ENCODE measurements at regions not wholly inside any gene's neighbourhood (a gene's known extent, or its start where the extent isn't known, plus 50 kb on each side); places are given as distances from the start of the nearest gene placed in this dataset.

DNA sequence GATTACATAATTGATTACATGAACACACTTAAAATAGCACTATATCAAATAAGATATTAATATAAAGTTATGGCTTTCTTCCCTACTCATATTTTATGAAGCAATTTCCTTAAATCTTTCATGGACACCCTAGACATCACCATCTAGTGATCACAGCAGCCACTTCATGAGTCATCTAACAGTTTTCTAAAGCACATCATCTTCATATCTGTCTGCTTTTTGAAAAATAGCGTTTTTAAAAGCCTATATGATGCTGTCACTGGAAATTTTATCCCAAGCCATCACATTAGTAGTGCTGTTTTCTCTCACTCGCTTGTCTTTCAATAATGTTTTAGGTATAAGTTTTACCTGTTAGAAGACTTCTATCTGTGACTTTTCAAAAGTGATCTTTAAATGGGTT, 326.1 kb downstream of the SLITRK6 start:
- CTCF ChIA-PET = no interaction called here
- Mint-ChIP-seq H3K4me1 (ENCODE audit: low read depth, unreplicated experiment) (no peaks in the 10 kb centered on the region), H3K4me3 (ENCODE audit: unreplicated experiment) (no peak overlapping the region), H3K27ac (ENCODE audit: unreplicated experiment) (no peak overlapping the region), H3K27me3 (ENCODE audit: insufficient read depth, unreplicated experiment) (no peaks in the 10 kb centered on the region), H3K36me3 (ENCODE audit: insufficient read depth, unreplicated experiment) (no peaks in the 10 kb centered on the region), H3K9me3 (ENCODE audit: unreplicated experiment) (no peaks in the 10 kb centered on the region)
- BruUV-seq (replicated peaks) = no TSS peak
- DNase-seq = no peak
- POLR2A ChIA-PET = no interaction called here
- TF ChIP-seq, protein P1, sequence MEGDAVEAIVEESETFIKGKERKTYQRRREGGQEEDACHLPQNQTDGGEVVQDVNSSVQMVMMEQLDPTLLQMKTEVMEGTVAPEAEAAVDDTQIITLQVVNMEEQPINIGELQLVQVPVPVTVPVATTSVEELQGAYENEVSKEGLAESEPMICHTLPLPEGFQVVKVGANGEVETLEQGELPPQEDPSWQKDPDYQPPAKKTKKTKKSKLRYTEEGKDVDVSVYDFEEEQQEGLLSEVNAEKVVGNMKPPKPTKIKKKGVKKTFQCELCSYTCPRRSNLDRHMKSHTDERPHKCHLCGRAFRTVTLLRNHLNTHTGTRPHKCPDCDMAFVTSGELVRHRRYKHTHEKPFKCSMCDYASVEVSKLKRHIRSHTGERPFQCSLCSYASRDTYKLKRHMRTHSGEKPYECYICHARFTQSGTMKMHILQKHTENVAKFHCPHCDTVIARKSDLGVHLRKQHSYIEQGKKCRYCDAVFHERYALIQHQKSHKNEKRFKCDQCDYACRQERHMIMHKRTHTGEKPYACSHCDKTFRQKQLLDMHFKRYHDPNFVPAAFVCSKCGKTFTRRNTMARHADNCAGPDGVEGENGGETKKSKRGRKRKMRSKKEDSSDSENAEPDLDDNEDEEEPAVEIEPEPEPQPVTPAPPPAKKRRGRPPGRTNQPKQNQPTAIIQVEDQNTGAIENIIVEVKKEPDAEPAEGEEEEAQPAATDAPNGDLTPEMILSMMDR (IDR thresholded peaks at IDR 0.05; ENCODE audit: insufficient read depth in 1 of 2, low read depth in 1 of 2, low read length in 1 of 2, severe bottlenecking in 1 of 2, unreplicated experiment in 1 of 2) = no peak
- Histone ChIP-seq H3K27me3 (replicated peaks; ENCODE audit: control insufficient read depth, insufficient read depth, low read length) (no peaks in the 10 kb centered on the region), H3K4me3 (ENCODE audit: low read depth, low read length) (no peak overlapping the region), H3K9me3 (no peaks in the 10 kb centered on the region), H3K4me1 (no peaks in the 10 kb centered on the region), H3K36me3 (ENCODE audit: control insufficient read depth, insufficient read depth, low read length) (no peaks in the 10 kb centered on the region)
- intact Hi-C loops (cut with micrococcal nuclease; ENCODE audit: unreplicated experiment) = no loop called here

DNA sequence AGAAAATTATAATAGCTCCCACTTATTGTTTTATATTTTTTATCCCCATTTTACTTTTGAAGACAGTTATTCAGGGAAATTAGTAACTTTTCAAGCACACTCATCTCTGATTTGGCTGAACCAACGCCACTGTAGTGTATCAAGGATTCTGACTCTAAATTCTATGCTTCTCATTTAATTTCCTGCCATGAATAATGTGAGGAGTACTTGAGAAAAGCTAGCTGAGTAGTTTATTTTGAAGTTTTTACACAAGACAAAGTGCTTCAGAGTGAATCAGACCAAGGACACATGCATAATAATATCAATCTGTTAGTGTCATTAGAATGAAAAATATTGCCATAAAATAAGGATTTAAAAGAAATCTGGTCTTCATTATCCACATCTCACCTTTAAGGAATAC, 329.9 kb downstream of the SLITRK6 start:
- ChIA-PET POLR2A (no interaction called here), CTCF (no interaction called here)
- Mint-ChIP-seq H3K4me3 (ENCODE audit: unreplicated experiment) (no peak overlapping the region), H3K27me3 (ENCODE audit: insufficient read depth, unreplicated experiment) (no peaks in the 10 kb centered on the region), H3K36me3 (ENCODE audit: insufficient read depth, unreplicated experiment) (no peaks in the 10 kb centered on the region), H3K9me3 (ENCODE audit: unreplicated experiment) (no peaks in the 10 kb centered on the region), H3K4me1 (ENCODE audit: low read depth, unreplicated experiment) (no peaks in the 10 kb centered on the region), H3K27ac (ENCODE audit: unreplicated experiment) (no peak overlapping the region)
- Histone ChIP-seq H3K9me3 (no peaks in the 10 kb centered on the region), H3K4me3 (ENCODE audit: low read depth, low read length) (no peak overlapping the region), H3K27me3 (replicated peaks; ENCODE audit: control insufficient read depth, insufficient read depth, low read length) (no peaks in the 10 kb centered on the region), H3K4me1 (no peaks in the 10 kb centered on the region), H3K36me3 (ENCODE audit: control insufficient read depth, insufficient read depth, low read length) (no peaks in the 10 kb centered on the region)
- intact Hi-C loops (cut with micrococcal nuclease; ENCODE audit: unreplicated experiment) = no loop called here
- no peak for DNase-seq
- TF ChIP-seq, protein P1 (IDR thresholded peaks at IDR 0.05; ENCODE audit: insufficient read depth in 1 of 2, low read depth in 1 of 2, low read length in 1 of 2, severe bottlenecking in 1 of 2, unreplicated experiment in 1 of 2) = no peak
- no TSS peak for BruUV-seq (replicated peaks)

DNA sequence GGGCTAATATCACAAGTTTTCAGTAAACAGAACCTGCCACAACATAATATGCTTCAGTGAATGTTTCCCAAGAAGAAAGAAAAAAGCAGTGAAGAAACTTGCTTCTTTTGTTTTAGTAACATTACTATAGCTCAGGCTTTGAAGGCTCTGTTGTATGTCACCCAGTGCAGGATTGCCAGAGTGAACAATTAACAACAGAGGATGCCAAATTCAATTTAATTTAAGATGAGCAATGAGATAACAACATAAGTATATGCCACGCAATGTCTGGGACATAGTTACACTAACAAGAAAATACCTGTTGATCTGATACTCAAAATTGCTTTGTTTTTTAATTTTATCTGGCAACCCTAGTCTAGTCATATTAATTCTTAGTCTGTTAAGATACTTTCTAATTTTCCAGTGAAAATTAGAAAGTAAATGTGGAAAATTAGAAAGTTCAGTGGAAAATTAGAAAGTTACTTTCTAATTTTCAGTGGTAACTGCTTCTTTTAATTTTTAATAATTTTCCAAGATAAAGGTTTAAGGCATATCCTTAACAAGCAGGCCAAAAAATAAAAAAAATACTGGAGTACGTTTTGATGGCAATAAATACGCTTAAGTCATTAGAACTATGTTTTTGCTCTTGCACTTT, 336.3 kb downstream of the SLITRK6 start:
- Mint-ChIP-seq H3K36me3 (ENCODE audit: insufficient read depth, unreplicated experiment) (no peaks in the 10 kb centered on the region), H3K27me3 (ENCODE audit: insufficient read depth, unreplicated experiment) (no peaks in the 10 kb centered on the region), H3K4me3 (ENCODE audit: unreplicated experiment) (no peak overlapping the region), H3K9me3 (ENCODE audit: unreplicated experiment) (peaks cover 18% of the 10 kb centered on the region), H3K4me1 (ENCODE audit: low read depth, unreplicated experiment) (no peaks in the 10 kb centered on the region), H3K27ac (ENCODE audit: unreplicated experiment) (no peak overlapping the region)
- Histone ChIP-seq H3K36me3 (ENCODE audit: control insufficient read depth, insufficient read depth, low read length) (no peaks in the 10 kb centered on the region), H3K9me3 (peaks cover 3% of the 10 kb centered on the region), H3K4me1 (no peaks in the 10 kb centered on the region), H3K4me3 (ENCODE audit: low read depth, low read length) (no peak overlapping the region), H3K27me3 (replicated peaks; ENCODE audit: control insufficient read depth, insufficient read depth, low read length) (no peaks in the 10 kb centered on the region)
- ChIA-PET CTCF (no interaction called here), POLR2A (no interaction called here)
- TF ChIP-seq, protein P1 (IDR thresholded peaks at IDR 0.05; ENCODE audit: insufficient read depth in 1 of 2, low read depth in 1 of 2, low read length in 1 of 2, severe bottlenecking in 1 of 2, unreplicated experiment in 1 of 2) = no peak
- no peak for DNase-seq
- BruUV-seq (replicated peaks) = no TSS peak
- intact Hi-C loops (cut with micrococcal nuclease; ENCODE audit: unreplicated experiment) = no loop called here

Data from Caco-2 (cell line).